ENCODE measurements at regions not wholly inside any gene's neighbourhood (a gene's known extent, or its start where the extent isn't known, plus 50 kb on each side); places are given as distances from the start of the nearest gene placed in this dataset.
"Not testable (repeated sequence)": the region's sequence is repeated elsewhere in the genome, so short reads cannot be mapped to it uniquely, and the experiment has no call there.

DNA sequence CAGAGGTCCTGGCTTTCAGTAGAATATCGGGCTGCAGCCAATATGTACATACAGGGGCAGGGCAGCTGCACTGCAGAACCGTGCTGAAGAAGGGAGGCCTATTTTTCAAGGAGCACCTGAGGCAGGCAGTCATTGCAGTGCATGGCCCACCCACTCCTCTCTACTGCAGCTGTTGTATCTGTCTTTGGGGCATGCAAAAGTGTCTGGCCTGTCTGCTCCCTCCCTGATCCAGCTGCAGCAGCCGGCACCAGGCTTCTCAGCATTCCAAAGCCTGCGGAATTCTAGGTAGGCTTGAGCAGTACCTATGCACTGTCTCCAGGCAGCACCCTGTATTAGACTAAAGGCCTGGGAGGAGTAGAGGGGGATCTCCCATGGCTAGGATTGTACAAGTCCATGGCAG lies 415.2 kb upstream of the MAGEB16 start:
- DNase-seq (ENCODE audit: extremely low spot score, insufficient read length, low read depth) (no peak), FAIRE-seq (no peak)

DNA sequence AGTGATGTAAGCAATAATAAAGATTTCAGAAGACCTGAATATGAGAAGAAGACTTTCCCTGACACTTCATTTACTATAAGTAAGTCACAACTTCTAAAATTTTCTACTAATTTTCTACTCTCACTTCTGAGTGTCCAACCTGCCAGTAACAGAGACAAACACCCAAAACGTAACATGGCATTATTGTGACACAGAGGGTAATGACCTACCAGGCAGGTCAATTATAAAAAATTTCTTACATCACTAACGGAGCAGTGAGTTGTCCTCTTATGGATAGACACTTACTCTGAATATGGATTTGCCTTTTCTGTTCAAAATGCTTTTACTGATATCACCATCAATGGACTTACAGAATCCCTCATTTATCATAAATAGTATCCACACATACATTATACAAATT lies 405.9 kb upstream of the MAGEB16 start:
- no peak for DNase-seq (ENCODE audit: extremely low spot score, insufficient read length, low read depth)
- FAIRE-seq, result no peak

DNA sequence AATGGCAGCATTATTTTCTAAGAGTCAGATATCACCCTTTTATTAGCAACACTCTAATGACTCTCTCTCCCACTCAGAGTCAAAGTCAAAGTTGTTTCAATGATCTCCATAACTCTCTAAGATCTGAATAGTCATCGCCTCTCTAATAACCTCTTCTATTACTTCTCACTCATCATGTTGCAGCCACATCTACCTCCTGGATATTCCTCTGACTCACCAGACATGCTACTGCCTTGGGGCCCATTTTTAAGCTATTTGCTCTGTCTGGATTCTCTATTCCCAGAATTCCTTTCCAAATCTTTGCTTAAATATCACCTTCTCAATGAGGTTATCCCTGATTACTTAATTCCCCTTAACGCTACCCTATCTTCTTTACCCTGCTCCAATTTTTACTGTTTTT lies 391.8 kb upstream of the MAGEB16 start:
- FAIRE-seq (no peak), DNase-seq (ENCODE audit: extremely low spot score, insufficient read length, low read depth) (no peak)

DNA sequence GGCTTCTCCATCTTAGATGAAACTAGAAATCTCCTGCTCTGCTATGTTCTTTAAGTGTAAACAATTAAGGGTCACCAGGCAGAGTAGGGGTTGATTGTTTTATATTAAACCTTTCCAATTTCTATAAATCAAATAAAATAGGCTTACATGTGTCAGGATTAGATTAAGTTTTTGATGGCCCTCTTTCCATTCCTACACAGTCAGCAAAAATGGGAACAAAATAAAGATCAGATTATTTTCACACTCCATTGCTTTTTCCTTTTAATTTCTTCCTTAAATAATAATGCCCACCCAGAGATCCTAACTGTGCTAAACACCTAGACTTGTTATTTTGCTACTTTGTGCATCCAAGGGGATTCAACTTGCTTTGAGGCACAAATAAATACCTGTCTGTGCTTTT lies 381.4 kb upstream of the MAGEB16 start:
- no peak for FAIRE-seq

DNA sequence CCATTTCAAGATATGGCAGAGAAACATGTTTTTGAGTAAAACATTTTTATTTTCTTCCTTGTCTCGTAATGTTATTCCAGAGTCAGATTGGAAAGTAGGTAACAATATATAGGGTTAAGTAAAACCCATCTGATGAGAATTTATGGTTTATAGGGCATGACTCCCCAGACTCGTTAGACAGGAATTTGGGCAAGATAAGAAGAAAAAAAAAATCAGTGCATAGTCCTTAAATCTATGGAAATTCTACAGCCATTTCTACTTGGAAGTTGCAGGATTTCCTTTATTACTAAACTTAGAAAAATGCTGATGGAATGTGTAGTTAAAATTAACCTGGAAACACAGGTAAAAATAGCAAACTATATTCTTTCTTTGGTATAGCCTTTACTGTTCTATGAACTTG lies 366.1 kb upstream of the MAGEB16 start:
- DNase-seq (ENCODE audit: extremely low spot score, insufficient read length, low read depth) (no peak), FAIRE-seq (no peak)

More for the DNA sequence above, 381.4 kb upstream of the MAGEB16 start:
- no peak for DNase-seq (ENCODE audit: extremely low spot score, insufficient read length, low read depth)

DNA sequence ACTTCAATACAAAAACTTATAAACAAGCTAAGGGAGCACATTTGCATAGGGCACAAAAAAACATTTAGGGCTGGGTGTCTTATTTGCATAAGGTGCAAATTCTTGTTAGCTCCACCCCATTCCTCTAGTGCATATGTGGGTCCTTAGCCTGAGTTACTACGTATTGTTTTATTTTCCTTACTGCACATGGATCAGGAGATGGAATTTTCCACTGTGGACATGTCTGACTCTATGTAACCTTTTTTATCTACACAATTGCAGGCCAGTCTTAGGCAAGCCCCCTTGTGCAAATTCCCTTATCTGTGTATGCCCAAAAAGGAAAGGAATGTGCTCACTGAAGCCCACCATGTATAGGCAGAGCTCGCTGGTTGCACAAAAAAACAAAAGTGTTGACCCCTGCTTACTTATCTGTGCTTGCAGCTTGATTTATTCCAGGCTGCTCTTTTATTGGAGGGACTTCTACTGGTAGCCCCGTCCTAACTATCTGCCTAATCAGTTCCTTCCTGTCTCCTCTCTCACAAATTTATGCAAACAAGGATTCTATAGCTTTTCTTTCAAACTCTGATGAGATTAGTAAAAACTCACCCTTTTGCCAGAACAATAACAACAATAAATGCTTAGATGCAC lies 359.0 kb upstream of the MAGEB16 start:
- DNase-seq (ENCODE audit: extremely low spot score, insufficient read length, low read depth) (no peak), FAIRE-seq (no peak)

DNA sequence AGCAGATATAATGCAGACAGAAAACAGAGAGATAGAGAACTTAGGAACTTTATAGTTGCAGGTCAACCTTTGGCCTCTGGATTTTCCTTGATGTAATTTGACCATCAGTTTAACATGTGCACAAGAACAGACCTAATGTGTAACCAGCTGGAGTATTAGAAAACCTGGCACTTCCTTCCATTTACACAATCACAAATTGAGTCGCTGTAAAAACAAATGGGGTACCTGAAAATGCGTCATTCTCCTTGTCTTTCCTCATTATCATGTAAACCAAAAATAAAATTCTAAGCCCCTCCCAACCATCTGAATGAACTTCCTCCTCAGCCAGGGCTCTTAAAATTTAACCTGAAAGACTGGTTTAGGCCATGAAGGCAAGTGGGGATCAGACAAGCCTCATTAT lies 358.4 kb upstream of the MAGEB16 start:
- FAIRE-seq (no peak), DNase-seq (ENCODE audit: extremely low spot score, insufficient read length, low read depth) (no peak)

DNA sequence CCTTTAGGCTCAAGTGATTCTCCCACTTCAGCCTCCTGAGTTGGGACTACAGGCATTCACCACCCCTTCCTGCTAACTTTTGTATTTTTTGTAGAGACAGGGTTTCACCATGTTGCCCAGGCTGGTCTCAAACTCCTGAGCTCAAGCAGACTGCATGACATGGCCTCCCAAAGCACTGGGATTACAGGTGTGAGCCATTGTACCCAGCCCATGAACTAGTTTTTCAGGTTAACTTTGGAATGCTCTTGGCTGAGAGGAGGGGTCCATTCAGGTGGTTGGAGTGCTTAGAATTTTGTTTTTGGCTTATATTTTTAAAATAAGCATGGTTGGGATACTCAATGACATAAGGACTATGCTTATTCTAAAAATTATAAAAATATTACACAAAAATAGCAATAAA lies 355.7 kb upstream of the MAGEB16 start:
- DNase-seq (ENCODE audit: extremely low spot score, insufficient read length, low read depth), result no peak
- FAIRE-seq, result no peak

DNA sequence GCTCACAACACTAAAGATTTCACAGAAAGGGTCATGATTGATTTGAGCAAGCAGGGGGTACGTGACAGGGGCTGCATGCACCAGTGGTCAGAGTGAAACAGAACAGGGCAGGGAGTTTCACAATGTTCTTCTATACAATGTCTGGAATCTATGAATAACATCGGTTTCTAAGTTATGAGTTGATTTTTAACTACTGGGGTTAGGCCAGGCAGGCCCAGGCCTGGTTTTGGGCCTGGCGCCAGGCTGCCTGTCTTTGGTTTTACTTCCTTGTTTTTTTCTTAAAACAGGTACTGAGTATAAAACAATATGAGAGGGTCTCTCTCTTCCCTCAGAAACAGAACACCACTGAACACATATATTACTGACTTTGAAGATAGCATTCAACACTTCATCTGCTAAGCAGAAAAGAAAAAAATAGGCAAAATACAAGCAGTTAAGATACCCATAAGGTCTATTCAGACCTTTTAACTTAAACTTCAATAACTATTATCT lies 355.0 kb upstream of the MAGEB16 start:
- DNase-seq (ENCODE audit: extremely low spot score, insufficient read length, low read depth); FAIRE-seq: not testable (repeated sequence)

DNA sequence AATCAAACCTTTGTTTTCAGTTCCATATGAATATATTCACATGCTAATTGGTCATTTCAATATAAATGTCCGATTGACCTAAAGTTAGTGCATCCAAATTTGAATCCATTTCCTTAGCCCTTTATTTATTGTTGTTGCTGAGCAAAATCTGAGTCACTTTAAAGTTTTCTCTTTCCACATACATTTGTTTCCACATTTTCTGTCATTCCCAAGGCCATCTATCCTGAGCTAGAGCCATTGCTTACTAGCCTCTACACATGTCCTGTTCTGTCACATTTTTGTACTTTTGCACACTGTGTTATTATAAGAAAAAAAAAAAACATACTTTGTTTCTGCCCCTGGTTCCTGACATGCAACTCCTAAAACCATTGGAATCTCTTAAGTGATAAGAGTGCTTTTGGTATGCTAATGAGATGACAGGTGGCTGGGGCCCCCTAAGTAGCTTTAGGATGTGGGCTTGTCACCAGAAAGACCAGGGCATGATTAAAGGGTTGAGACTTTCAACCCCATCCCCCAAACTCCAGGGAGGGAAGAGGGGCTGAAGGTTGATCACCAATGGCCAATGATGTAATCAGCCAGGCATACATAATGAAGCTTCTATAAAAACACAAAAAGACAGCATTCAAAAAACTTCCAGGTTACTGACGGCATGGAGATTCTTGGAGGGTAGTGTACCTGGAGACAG lies 353.3 kb upstream of the MAGEB16 start:
- FAIRE-seq (no peak), DNase-seq (ENCODE audit: extremely low spot score, insufficient read length, low read depth) (no peak)

DNA sequence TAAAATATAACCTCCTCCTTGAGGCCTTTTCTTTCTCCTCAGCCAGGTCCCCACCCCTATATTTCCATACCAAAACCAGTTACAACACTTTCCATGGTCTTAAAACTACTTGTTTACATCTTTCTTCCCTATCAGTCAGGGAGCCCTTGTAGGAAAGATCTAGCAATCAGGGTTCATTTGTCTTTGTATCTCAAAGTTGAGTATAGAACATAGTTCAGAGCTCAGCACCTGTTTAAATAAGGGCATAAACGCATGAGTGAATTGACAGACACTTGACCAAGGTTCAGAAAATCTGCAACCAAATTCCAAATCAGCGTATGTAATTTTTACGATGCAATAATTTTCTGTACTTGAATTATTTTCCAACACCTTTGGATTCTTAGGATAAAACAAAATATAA lies 352.2 kb upstream of the MAGEB16 start:
- FAIRE-seq (no peak), DNase-seq (ENCODE audit: extremely low spot score, insufficient read length, low read depth) (no peak)

DNA sequence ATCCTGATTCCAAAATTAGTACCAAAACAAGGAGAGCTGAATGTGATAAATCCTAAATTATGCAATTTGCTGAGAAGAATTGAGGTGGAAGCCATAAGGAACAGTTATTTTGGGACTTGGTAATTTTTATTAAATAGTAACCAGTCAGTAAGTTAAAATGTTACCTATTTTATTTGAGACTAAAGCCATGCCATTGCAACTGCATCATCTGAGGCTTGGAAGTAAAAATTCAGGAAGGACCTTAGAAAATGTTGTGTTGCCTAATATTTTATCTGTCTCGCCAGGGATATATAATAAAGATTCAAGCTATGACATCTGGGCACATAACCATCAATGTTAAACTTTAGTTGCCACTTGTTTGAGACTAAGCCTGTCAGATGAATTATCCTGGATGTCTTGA lies 341.3 kb upstream of the MAGEB16 start:
- FAIRE-seq, result no peak

DNA sequence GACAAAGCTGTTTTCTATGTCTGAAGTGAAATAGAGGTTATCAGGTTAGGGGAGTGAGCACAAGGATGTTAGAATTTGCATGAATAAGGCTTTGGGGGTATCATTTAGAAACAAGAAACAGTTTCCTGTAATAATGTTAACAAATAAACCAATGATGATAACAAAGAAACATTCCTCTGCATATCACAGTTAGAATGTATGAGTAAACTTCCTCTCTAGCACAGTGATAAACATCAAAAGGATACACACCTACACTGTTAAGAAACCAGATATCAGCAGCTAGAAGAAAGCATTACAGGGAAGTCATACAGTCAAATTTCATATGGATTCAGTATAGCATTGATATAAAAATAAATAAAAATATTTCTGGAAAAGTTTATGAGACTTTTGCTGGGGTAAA lies 340.0 kb upstream of the MAGEB16 start:
- no peak for DNase-seq (ENCODE audit: extremely low spot score, insufficient read length, low read depth)
- FAIRE-seq, result no peak

More for the DNA sequence above, 341.3 kb upstream of the MAGEB16 start:
- no peak for DNase-seq (ENCODE audit: extremely low spot score, insufficient read length, low read depth)

DNA sequence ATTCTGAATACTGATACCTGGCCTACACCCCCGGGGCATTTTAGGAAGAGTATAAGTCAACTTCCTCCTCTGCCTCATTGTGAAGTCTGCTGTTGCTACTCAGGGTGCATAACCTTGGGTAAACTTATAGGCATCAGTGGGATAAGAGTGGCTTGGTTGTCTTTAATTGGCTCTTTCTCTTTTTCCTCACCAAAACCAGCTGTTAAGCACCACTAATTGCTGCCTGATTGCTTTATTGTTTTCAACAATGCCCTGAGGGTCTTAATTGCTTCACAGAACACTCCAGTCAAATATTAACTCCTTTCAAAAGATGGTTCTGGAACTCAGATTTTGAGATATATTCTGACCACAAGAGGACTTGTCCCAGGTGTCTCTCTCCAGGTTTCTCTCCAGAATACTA lies 337.0 kb upstream of the MAGEB16 start:
- FAIRE-seq, result no peak
- no peak for DNase-seq (ENCODE audit: extremely low spot score, insufficient read length, low read depth)

DNA sequence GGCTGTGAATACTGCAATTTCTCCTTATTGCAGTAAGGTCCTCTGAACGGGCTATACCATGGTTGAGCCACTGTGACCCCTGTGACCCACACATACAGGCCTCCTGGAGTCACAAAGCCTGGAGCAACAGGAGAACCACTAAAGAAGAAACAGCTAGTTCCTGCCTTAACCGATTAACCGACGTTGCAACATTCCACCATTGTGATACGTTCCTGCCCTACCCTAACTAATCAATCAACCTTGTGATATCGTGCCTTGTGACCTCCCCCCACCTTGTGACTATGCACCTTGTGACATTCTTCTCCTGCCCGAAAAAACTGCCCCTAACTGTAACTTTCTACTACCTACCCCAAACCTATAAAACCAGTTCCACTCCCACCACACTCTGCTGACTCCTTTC lies 301.5 kb upstream of the MAGEB16 start:
- DNase-seq (ENCODE audit: extremely low spot score, insufficient read length, low read depth); FAIRE-seq: not testable (repeated sequence)

DNA sequence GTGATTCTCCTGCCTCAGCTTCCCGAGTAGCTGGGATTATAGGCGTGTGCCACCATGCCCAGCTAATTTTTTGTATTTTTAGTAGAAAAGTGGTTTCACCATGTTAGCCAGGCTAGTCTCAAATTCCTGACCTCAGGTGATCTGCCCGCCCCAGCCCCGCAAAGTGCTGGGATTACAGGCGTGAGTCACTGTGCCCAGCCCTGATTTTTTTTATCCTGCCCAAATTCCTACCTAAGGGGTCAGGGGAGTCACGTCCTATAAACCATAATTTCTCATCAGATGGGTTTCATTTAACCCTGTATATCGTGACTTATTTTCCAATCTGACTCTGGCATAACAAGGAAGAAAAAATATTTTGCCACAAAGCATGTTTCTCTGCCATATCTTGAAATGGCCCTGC lies 300.7 kb upstream of the MAGEB16 start:
- not testable (repeated sequence) for FAIRE-seq

DNA sequence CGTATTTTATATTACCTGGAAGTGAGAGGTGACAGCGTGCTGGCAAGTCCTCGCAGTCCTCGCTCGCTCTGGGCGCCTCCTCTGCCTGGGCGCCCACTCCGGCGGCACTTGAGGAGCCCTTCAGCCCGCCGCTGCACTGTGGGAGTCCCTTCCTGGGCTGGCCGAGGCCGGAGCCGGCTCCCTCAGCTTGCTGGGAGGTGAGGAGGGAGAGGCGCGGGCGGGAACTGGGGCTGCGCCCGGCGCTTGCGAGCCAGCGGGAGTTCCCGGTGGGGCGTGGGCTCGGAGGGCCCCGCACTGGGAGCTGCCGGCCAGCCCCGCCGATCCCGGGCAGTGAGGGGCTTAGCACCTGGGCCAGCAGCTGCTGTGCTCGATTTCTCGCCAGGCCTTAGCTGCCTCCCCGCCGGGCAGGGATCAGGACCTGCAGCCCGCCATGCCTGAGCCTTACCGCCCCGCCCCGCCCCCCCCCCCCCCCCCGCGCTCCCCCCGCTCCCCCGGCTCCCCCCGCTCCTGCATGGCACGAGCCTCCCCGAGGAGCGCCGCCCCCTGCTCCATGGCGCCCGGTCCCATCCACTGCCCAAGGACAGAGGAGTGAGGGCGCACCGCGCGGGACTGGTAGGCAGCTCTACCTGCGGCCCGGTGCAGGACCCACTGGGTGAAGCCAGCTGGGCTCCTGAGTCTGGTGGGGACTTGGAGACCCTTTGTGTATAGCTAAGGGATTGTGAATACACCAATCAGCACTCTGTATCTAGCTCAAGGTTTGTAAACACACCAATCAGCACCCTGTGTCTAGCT lies 298.9 kb upstream of the MAGEB16 start:
- DNase-seq (ENCODE audit: extremely low spot score, insufficient read length, low read depth) (no peak), FAIRE-seq (no peak)

More for the DNA sequence above, 300.7 kb upstream of the MAGEB16 start:
- DNase-seq (ENCODE audit: extremely low spot score, insufficient read length, low read depth), result not testable (repeated sequence)

DNA sequence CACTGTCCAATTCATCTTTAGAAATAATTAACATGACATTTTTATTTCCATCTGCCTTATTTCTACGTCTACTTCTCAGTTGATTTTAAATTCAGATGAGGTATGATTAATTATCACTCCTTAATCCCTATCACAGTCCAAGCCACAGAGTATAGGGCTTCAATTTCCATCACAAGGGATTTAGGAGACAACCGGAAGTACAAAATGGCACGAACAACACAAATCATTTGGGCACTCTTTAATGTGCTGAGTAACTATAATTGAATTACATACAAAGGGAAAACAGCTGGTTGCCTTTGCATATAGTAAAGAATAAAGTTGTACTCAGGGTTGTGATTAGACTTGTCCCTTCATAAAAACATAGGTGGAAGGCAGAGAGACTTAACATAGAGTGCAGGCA lies 290.4 kb upstream of the MAGEB16 start:
- FAIRE-seq (no peak), DNase-seq (ENCODE audit: extremely low spot score, insufficient read length, low read depth) (no peak)

DNA sequence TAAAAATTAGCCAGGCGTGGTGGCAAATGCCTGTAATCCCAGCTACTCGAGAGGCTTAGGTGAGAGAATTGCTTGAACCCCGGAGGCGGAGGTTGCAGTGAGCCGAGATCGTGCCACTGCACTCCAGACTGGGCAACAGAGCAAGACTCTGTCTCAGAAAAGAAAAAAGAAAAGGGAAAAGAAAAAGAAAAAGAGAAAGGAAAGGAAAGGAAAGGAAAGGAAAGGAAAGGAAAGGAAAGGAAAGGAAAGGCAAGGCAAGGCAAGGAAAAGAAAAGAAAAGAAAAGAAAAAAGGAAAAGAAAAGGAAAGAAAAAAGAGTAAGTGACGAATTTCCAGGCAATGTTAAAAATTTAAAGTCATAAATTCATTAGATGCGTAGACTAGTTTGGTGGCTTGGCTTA lies 250.1 kb upstream of the MAGEB16 start:
- not testable (repeated sequence) for FAIRE-seq; DNase-seq (ENCODE audit: extremely low spot score, insufficient read length, low read depth)

DNA sequence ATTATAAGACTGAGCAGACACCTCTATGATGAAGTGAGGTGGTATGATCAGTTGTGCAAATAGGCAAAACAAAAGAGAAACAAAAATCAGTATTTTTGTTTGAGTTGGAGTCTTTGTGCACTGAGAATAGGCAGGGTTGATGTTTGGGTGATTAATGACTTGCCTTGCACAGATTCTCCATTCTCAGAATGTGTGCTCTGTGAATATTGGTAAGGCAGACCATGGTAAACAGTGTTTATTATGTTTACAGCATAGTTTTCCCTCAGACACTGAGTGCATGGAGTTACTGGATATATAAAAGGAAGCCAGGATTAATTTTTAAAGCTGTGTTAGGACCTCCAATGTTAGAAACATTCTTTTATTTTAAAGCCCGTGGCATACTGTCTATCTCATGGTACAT lies 240.2 kb upstream of the MAGEB16 start:
- FAIRE-seq (no peak), DNase-seq (ENCODE audit: extremely low spot score, insufficient read length, low read depth) (no peak)

DNA sequence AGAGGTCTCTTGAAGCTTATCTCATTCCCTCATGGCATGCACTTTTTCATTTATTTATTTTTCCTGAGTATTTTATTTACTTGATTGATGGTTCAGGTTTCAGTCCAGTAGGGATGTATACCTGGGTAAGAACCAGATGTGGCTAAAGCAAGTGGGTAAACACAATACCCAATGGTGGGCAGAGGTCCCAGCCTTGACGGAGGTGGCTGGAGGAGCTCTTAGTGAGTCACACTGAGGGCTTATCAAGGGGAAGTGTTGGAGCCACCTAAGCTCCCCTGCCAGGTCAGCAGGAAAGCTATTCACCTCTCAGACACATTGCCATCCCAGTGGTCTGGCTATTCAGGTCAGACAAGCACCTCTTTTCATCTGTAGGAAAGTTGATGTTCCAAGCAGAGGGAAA lies 236.2 kb upstream of the MAGEB16 start:
- FAIRE-seq (no peak), DNase-seq (ENCODE audit: extremely low spot score, insufficient read length, low read depth) (no peak)
